GM21576 (cell line): ENCODE measurements at regions not wholly inside any gene's neighbourhood (a gene's known extent, or its start where the extent isn't known, plus 50 kb on each side); places are given as distances from the start of the nearest gene placed in this dataset.

ENCODE experiments used
- ATAC-seq: cut with Tn5 transposase; IDR thresholded peaks from one replicate; pipeline ENCODE4 v1.9.1; 2021; ENCODE audit warnings: mild to moderate bottlenecking, moderate library complexity; ENCODE audit not compliant: unreplicated experiment

DNA sequence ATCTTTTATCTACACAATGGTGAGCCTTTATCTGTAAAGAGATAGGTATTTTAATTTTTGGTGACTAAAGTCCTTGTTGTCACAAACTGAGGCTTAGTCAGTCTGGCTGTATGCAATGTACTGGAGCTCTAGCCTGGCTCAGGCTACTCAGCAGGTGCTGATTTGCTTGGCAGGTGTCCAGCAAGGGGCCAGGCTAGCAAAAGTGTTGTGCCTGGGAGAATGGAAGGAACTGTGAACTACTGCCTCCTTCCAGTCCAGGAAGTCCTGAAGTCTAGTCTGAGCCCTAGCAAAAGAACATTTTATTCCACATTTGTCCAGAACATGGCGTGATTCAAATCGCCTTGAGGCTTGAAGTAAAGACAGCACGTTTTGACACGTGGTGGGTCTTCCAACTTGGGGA, 260.5 kb downstream of the CCDC85A start:
- ATAC-seq, result no peak

DNA sequence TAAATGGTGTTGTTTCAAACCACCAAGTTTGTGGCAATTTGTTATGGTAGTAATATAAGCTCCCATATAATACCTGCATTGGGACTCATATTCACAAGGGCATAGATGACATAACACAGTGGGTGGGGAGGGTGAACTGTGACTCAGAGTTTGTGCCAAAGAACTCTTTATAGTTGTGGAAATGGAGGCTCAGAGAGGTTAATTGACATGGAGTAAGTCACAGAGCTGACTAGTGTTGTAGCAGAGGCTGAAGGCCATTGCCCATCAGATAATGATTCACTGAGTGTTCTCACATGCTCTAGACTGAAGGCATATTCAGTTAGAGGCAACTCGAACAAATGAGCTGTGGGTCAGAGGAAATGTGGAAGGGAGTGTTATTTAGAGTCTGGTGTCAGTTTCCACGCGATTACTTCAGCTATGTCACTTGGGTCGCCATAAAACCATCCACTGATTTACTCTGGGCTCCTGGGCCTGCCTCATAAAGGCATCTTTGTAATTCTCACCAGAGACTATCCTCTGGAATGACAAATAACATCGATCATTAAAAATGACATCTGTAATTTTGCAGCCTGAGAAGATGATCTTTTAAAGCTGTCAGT, 264.7 kb downstream of the CCDC85A start:
- ATAC-seq, result no peak

DNA sequence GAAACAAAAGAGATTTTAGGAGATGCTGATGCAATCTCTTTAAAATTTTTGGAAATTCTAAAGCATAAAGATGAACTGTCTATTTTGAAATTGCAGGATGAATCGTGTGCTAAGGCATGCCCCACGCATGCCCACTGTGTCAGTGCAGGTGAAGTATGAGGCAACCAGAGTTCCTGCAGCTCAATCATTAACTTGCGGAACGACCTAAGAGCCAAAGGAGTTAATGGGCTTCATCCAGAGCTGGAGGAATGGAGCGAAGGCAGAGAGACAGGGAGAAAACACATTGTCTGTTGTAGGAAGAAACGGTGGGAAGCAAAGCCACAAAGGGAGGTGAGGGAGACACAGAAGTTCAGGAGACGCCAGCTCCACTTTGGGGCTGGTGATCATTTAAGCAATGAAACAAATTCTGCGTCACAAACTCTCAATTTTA, 265.2 kb downstream of the CCDC85A start:
- no peak for ATAC-seq

DNA sequence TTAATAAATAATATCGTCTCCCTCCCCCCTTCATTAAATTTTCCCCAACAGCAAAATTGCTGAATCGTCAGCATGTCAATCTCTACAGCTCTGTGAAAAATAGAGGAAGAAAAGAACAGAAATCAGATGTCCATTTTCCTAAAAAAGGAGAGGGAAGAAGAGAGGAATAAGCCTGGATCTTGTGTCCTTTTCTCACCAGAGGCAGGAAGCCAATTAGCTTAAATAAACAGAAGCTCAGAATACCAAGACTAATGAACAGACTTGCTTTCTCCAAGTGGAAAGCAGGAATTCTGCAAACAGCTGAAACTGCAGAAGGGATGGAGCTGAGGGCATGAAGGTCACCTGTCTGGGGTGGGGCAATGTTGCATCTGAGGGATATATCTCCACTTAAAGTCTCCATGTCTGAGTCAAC, 265.7 kb downstream of the CCDC85A start:
- no peak for ATAC-seq

DNA sequence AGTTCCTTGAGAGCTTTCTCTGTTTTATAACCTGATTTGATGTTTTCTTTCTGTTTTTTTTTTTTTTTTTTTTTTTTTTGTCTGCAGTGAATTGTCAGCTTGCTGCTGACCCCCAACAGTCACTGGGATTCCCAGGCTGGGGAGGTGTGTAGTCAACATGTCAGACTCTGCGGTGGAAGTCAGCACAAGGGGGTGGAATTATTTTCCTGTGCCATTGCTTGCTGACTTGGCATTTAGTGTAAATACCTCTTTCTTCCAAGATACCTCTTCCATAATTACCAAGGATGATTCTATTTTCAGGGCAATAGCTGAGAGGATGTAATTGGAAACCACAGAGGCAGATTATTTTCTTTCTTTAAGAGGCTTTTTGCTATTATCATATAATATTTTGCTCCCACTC, 266.3 kb downstream of the CCDC85A start:
- ATAC-seq, result no peak

DNA sequence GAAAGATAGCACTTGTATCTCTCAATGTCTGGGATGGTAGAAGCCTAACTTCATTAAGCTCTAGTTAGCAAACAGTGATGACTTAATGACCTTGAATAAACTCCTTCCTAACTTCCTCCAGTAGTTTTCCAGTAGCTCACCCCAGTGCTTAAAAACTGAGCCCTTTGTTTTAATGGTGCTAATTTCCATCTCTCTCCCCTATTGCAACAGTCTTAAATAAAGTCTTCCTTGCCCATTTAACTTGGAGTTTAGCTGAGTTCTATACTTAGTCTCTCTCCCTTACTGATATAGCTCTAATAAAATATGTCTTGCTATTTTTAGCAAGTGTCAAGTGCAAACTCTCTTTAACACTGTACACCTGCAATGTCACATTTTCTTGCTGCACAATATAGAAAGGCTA, 267.0 kb downstream of the CCDC85A start:
- no peak for ATAC-seq

DNA sequence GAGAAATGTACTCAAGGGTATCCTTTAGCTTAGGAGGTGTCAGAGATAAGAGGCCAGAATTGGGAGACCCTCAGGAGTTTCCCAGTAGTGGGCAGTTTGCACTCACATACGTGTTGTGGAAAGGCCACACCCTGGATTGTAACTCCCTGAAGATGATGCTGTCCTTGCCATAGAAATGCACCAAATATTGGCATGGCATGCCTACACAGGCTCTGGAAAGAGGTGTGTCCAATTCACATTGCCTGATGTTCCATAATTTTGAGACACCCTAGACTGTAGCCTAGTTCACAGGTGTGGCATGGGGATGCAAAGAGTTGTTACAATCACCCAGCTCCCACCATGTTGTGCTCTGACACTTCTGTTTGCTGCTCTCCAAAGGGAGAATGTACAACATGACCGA, 271.9 kb downstream of the CCDC85A start:
- no peak for ATAC-seq

DNA sequence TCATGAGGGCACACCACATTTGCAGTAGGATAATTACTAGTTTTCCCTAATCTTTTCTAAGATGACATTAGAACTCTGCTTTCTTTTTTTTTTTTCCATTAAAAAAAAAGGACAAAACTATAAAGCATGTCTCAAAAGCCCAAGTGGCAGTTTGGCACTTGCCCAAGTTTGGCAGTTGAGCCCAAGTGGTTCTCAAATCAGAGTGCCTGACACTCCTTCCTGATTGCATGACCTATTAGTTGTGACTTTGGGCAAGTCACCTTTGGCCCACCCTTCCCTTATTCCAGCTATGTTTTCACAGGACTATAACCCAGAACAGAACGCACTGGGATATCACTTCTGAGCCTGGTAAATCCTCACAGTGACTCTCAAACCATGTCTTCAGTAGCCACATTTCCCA, 273.0 kb downstream of the CCDC85A start:
- no peak for ATAC-seq

DNA sequence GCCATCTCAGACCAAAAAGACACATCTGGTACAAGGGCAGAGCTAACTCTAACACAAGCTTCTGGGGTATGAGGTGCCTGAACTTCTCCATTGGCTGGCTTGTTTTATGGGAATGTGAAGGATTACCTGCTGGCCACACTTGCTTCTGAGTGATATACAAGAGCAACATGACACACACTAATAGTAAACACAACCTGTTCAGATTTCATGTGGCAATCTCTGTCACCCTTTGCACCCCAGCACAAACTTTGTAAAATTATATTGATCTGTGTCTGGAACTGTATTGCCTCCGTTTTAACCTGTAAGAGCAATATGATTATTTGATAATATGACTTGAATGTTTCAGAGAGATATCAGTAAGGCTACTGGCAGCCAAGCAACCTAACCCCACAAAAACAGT, 276.7 kb downstream of the CCDC85A start:
- ATAC-seq, result no peak

DNA sequence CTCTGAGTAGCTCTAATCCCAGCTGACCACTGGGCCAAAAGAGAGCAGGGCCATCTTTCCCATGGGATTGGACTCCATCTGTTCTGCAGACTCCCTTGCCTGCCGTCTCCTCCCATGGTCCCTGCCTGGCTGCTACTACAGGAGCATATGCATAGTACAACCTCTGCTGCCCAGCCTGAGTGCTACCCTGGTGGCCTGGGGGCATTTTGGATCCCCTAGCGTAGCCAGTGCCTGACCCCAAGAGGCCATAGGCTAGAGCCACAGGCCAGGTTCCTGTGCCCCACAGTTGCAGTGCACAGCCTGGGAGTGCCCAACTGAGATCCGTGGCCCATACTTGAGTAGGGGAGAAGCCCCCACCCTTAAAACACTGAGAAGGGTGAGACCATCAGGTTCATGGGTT, 280.3 kb downstream of the CCDC85A start:
- ATAC-seq, result no peak

DNA sequence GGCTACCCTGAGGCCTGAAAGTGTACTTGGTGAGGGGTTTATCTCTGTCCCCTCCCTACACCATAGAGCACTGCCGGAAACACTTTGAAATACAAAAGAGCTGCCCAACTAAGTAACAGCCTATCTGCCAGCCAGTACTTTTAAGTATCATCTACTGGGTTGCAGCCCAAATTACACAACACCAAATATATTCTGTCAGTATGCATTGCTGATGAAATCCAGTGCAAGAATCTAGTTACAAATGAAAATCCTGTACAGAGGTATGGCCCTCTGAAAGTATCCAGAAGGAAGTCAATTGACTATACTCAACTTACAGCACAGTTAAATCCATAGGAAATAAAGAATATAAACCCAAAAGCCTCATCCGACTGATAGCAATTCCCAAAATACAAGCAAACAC, 280.8 kb downstream of the CCDC85A start:
- no peak for ATAC-seq

DNA sequence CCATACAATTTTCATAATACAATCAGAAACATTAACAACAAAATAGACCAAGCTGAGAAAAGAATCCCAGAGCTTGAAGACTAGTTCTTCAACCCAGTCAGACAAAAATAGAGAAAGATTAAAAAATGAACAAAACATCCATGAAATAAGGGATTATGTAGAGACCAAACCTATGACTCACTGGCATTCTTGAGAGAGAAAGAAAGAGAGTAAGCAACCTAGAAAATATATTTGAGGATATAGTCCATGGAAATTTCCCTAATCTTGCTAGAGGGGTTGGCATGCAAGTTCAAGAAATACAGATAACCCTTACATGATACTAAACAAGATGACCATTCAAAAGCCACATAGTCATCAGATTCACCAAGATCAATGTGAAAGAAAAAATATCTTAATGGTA, 281.7 kb downstream of the CCDC85A start:
- ATAC-seq, result no peak

DNA sequence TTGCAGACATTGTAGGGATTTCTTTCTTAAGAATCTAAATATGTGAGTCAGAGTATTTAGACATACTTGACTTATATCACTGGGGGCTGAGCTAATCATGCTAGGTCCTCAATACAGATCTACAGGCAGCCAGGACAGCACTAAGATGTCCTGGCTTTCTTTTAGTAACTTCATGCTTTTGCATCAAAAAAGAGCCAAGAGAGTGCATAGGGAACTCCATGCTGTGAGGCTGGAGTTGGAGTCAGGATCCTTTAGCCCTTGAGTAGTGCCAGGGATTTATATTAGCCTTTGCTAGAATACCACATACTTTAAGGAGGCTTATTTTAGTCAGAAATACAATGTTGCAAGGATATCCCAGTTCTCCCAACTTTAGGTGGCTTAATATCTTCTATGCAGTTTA, 289.7 kb downstream of the CCDC85A start:
- no peak for ATAC-seq

DNA sequence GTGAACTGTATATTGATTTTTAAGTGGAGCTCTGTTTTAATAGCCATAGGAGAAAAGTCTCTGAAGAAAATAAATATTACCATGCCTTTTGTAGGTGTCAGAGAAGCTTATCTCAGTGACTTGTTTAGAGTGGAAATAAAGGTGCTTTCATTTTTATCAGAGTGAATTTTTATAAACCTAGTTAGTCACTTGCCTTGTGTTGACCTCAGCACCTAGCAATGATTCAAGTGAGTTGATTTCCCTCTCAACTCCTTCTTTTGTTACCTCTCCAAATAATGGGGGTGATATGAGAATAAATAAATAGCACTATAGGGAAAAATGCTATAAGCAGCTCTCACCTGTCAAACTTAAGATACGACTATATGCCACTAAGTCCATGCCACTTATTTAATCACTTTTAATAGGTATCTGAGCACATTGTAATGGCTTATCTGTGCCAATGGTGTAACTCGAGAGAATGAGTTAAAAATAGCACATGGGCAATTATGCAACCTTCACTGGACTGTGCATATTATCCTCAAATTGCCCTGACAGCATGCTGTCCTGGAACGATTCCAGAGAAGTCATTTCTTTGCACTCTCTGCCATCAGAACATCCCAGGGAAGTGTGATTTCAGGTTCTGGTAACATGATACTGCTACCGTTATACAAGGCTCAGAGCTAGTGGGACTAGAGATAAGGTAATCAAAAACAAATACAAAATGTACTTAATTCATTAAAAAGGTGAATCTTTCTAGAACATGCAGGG, 290.8 kb downstream of the CCDC85A start:
- ATAC-seq, result no peak

DNA sequence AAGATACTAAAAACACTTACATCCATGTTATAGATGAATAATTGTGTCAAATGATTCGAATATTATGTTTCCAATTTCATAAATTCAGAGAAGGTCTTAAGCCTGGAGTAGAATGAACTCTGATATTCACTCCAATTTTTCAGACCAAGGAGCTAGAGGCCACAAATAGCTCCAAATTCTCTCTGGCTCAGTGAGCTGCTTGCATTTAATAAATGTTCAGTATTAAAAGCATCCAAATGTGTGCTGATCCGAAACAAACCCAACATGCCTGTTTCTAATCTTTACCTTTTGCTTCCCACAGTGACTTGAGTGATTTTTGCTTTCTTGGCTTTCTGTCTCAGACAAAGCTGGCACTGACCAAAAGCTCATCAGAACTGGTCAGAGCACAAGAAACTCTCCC, 291.4 kb downstream of the CCDC85A start:
- ATAC-seq, result no peak

DNA sequence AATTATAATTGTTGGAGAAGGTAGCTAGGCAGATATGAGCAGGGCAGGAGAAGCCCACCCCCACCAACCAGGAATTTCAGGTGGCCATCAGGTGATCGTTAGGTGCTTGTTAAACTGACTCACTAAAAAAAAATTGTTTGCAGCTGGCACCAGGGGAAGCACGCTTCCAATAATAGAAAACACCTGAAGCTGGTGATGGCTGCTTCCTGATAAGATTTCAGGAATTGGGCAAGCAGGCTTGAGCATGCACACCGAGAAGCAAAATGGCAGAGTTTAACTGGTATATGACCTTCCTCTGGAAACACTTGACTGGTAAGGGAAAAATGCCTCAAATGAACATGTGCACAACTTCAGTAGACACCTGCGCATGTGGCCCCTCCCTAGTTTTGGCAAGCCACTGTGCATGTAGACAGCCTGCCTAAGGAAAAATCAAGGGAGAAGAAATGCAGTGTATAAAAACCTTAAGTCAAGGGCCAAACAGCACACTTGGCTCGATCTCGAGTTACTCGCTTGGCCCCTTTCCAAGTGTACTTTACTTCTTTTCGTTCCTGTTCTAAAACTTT, 292.8 kb downstream of the CCDC85A start:
- no peak for ATAC-seq

DNA sequence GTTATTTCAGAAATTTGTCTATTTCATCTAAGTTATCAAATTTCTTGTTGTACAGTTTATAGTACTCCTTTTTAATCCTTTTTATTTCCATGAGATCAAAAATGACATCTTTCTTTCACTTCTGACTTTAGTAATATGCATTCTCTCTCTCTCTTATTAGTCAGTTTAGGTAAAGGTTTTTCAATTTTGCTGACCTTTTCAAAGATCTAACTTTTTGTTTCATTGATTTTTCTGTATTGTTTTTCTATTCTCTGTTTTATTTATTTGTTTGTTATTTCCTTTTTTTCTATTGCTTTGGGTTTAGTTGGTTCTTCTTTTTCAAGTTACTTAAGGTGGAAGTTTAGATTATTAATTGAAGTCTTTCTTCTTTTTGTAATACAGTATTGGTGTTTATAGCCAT, 294.2 kb downstream of the CCDC85A start:
- ATAC-seq, result no peak

DNA sequence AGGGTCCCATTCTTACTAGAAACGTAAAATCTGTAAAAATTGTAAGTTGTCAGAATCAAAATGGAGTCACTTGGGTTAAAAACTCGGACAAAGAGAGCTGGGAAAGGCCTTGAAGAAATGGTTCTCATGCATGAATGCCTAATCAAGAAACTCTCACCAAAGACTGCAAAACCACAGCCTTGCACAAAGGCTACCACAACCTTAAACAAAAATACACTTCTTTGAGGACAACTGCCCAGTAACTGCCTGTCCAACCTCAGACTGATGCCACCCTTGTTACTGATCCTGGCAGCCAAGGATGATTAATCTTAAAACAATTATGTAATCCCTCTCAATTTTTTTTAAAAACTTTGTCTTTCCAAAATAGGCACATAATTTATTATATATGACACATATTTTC, 299.3 kb downstream of the CCDC85A start:
- no peak for ATAC-seq

DNA sequence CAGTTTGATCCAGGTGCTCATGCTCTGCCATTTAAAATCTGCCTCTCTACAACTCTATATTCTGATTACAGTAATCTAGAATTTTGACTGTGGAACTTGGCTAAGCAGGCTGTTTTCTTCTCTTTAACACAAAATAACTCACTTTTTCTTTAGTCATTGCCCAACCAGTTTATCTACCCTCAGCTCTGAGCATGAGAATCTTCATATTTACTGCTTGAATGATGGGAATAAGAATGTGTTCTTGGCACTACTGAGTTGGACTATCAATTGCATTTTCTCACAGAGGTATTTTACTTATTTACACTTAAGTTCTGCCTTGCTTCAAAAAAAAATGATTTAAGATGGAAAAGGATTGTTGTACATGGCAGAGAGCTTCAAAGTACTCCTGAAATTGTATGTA, 301.1 kb downstream of the CCDC85A start:
- no peak for ATAC-seq

DNA sequence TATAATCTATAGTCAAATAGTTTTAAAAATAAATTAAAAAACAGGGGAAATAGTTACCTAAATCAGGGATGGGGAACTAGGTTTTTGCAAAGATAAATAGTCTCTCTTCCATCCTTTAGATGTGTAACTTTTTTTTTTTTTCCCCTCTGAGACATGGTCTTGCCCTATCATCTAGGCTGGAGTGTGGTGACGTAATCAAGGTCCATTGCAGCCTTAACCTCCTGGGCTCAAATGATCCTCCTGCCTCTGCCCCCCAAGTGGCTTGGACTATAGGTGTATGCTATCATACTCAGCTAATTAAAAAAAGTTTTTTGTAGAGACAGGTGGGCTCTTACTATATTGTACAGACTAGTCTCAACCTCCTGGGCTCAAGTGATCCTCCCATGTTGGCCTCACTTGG, 316.5 kb downstream of the CCDC85A start:
- no peak for ATAC-seq

DNA sequence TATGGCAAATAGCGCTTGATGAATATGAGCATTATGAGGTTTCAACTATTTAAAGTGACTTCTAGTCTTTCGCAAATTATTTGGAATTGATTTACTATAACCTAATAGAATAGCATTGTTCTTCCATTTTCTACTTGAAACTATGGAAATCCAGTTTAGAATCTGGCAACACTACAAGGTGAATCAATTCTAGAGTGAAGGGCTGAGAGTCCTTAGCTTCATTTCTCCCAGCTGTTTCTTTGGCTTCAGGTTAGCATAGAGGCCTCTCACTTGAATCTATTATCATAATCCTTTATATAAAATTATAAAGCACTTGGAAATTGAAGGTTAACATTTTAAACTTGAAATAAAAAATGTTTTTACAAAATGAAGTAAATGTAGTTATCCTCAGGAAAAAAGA, 318.8 kb downstream of the CCDC85A start:
- no peak for ATAC-seq

DNA sequence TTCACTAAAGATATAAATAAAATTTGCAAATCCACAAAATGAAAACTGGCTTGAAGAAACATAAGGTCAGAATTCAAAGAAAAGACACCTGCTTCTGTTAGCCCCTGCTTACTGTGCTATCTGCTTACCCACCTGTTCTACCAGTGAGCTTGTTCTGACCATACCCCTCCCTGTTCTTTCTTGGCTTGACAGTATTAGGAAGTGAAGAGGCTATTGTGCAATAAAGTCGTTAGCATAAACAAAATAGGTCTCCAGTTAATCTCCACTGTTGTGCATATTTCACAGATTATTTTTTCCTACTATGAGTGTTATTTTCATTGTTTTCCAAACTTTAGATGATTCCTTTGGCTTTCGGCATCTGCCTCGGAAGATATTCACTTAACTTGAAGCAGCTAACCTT, 322.1 kb downstream of the CCDC85A start:
- ATAC-seq, result no peak

DNA sequence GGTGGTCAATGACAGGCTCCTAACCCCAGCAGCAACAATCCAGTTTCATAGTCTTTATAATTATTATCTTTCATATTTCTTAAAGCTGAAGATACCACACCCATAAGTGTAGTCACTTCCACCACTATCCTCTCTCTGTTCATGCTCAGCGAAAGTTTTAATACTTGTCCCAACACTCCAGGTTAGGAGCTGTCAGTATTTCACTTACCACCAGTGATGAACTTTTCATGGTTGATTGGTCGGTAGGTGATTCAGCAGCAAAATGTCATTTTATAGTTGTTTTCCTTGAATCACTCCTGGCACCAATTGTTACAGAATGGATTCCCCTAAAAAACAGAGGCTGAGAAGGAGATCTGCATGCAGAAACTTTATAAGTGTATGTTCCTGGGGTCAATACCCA, 324.9 kb downstream of the CCDC85A start:
- ATAC-seq, result no peak
